ENCODE measurements at regions not wholly inside any gene's neighbourhood (a gene's known extent, or its start where the extent isn't known, plus 50 kb on each side); places are given as distances from the start of the nearest gene placed in this dataset.
"Not testable (repeated sequence)": the region's sequence is repeated elsewhere in the genome, so short reads cannot be mapped to it uniquely, and the experiment has no call there.

GRCh38 chr1:104322131-104322530 is 572.4 kb downstream of the AMY1C start:
- TF ChIP-seq CTCF (IDR thresholded peaks at IDR 0.05; ENCODE audit: low read depth, low read length, missing control alignments), result no peak
- no peak overlapping the region for H3K4me3 ChIP-seq (replicated peaks; ENCODE audit: low read depth, low read length)
- DNase-seq (ENCODE audit: extremely low read depth, low read depth), result no peak

GRCh38 chr1:104329278-104329677 is 579.6 kb downstream of the AMY1C start:
- TF ChIP-seq CTCF (IDR thresholded peaks at IDR 0.05; ENCODE audit: low read depth, low read length, missing control alignments), result no peak
- no peak overlapping the region for H3K4me3 ChIP-seq (replicated peaks; ENCODE audit: low read depth, low read length)
- DNase-seq (ENCODE audit: extremely low read depth, low read depth), result no peak

GRCh38 chr1:104331763-104332162 is 582.1 kb downstream of the AMY1C start:
- H3K4me3 ChIP-seq (replicated peaks; ENCODE audit: low read depth, low read length), result no peak overlapping the region
- TF ChIP-seq CTCF (IDR thresholded peaks at IDR 0.05; ENCODE audit: low read depth, low read length, missing control alignments), result no peak
- no peak for DNase-seq (ENCODE audit: extremely low read depth, low read depth)

DNA sequence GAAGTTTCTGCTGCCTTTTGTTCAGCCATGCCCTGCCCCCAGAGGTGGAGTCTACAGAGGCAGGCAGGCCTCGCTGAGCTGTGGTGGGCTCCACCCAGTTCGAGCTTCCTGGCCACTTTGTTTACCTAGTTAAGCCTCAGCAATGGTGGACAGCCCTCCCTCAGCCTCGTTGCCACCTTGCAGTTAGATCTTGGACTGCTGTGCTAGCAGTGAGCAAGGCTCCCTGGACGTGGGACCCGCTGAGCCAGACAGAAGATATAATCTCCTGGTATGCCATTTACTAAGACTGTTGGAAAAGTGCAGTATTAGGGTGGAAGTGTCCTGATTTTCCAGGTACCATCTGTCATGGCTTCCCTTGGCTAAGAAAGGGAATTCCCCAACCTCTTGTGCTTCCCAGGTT is 588.2 kb downstream of the AMY1C start:
- H3K4me3 ChIP-seq (replicated peaks; ENCODE audit: low read depth, low read length); DNase-seq (ENCODE audit: extremely low read depth, low read depth): not testable (repeated sequence)

DNA sequence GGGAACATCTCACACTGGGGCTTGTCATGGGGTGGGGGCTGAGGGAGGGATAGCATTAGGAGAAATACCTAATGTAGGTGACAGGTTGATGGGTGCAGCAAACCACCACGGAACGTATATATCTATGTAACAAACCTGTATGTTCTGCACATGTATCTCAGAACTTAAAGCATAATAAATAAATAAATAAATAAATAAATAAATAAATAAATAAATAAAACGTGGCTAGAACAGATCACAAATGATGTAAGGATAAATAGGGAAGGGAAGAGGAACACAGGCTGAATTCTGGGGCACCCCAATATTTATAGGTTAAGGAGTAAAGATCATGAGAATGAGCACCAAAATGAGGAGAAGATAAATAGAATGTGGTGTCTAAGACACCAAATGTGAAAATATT is 592.2 kb downstream of the AMY1C start:
- no peak overlapping the region for H3K4me3 ChIP-seq (replicated peaks; ENCODE audit: low read depth, low read length)
- no peak for TF ChIP-seq CTCF (IDR thresholded peaks at IDR 0.05; ENCODE audit: low read depth, low read length, missing control alignments)
- no peak for DNase-seq (ENCODE audit: extremely low read depth, low read depth)

DNA sequence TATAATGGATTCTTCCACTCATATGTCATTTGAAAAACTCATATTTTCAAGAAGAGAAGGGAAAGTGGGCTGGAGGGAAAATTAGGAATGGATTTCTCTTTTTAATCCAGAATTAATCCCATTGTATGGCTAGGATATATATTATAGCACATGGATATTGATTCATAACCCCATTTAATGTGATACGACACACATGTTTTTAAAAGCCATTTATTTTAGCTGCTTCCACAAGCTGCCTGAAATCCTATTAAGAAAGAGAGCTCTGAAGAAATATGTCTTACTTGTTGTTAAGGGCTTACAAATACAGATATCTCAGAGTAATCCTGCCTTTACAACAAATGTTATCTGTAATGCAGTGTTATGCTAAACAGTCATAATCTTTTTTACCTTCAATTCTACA is 598.6 kb downstream of the AMY1C start:
- H3K4me3 ChIP-seq (replicated peaks; ENCODE audit: low read depth, low read length), result no peak overlapping the region
- DNase-seq (ENCODE audit: extremely low read depth, low read depth), result no peak
- no peak for TF ChIP-seq CTCF (IDR thresholded peaks at IDR 0.05; ENCODE audit: low read depth, low read length, missing control alignments)

- DNase-seq (ENCODE audit: extremely low read depth, low read depth), result no peak
- TF ChIP-seq CTCF (IDR thresholded peaks at IDR 0.05; ENCODE audit: low read depth, low read length, missing control alignments), result no peak
- H3K4me3 ChIP-seq (replicated peaks; ENCODE audit: low read depth, low read length), result no peak overlapping the region
Measured at GRCh38 chr1:104353580-104353979, 603.9 kb downstream of the AMY1C start.
